H1 (cell line): ENCODE measurements at regions not wholly inside any gene's neighbourhood (a gene's known extent, or its start where the extent isn't known, plus 50 kb on each side); places are given as distances from the start of the nearest gene placed in this dataset.

Experiments
- CTCF ChIA-PET: fragments of 300-600 bp; sonication (Branson Sonifier 250); formaldehyde crosslinking; loops from one replicate; lab custom pipeline; 2021; ENCODE audit not compliant: partially characterized antibody; lab: Charles Lee
- POLR2A ChIA-PET: fragments of 300-600 bp; sonication (Branson Sonifier 250); formaldehyde crosslinking; loops from one replicate; lab custom pipeline; 2021; ENCODE audit warnings: inconsistent platforms; ENCODE audit not compliant: partially characterized antibody; lab: Charles Lee
- DNase-seq, 2 experiments: peaks; one replicate each; pipeline versions ENCODE4 v3.0.0 to v3.0.0-alpha.2; 2010 to 2022; ENCODE audit warnings: low spot score in 2 of 2, low read depth in 1 of 2, mixed read lengths in 1 of 2
- FAIRE-seq: peaks from 2 replicates; lab custom pipeline; 2011; peaks lifted over from hg19 to GRCh38; lab: Jason Lieb, UNC
- H2AFZ ChIP-seq: 2 replicates; pipeline ENCODE4 v1.8.1; 2012; ENCODE audit warnings: low read length, inconsistent platforms
- H2AK5ac ChIP-seq: 2 replicates; pipeline ENCODE4 v1.6.1; 2013; ENCODE audit warnings: low read depth, low read length
- H2BK120ac ChIP-seq: replicated peaks from 2 replicates; pipeline ENCODE3; 2013; ENCODE audit warnings: low read depth, low read length, inconsistent platforms
- H2BK12ac ChIP-seq: 2 replicates; pipeline ENCODE4 v1.6.1; 2013; ENCODE audit warnings: low read depth, low read length
- H2BK15ac ChIP-seq: 2 replicates; pipeline ENCODE4 v1.6.1; 2013; ENCODE audit warnings: low read length
- H2BK20ac ChIP-seq: 2 replicates; pipeline ENCODE4 v1.6.1; 2013; ENCODE audit warnings: low read length
- H2BK5ac ChIP-seq: 2 replicates; pipeline ENCODE4 v1.6.1; 2013; ENCODE audit warnings: low read depth, low read length
- H3K14ac ChIP-seq: 2 replicates; pipeline ENCODE4 v1.6.1; 2013; ENCODE audit warnings: inconsistent platforms; ENCODE audit not compliant: insufficient read length
- H3K18ac ChIP-seq: 2 replicates; pipeline ENCODE4 v1.6.1; 2013; ENCODE audit warnings: low read length; ENCODE audit errors: extremely low read depth
- H3K23ac ChIP-seq: 2 replicates; pipeline ENCODE4 v1.6.1; 2013; ENCODE audit warnings: inconsistent platforms; ENCODE audit not compliant: insufficient read length
- H3K23me2 ChIP-seq: 2 replicates; pipeline ENCODE4 v1.6.1; 2013; ENCODE audit warnings: low read depth, low read length
- H3K27ac ChIP-seq: 2 replicates; pipeline ENCODE4 v1.6.1; 2011; ENCODE audit warnings: low read depth, low read length, inconsistent platforms
- H3K27me3 ChIP-seq, 4 experiments: replicated peaks in 1 of 4; 1 replicate in 1 of 4; 2 replicates in 3 of 4; pipeline versions ENCODE4 v1.6.1 to v1.8.1; 2011 to 2013; ENCODE audit warnings: low read length in 3 of 4, mild to moderate bottlenecking in 3 of 4, inconsistent platforms in 2 of 4, mixed read lengths in 2 of 4, moderate library complexity in 1 of 4; ENCODE audit not compliant: control insufficient read depth in 3 of 4, insufficient read depth in 3 of 4; ENCODE audit errors: extremely low read depth in 1 of 4
- H3K36me3 ChIP-seq, 4 experiments: 2 replicates each; pipeline versions ENCODE4 v1.6.1 to v1.8.1; 2011 to 2013; ENCODE audit warnings: mild to moderate bottlenecking in 4 of 4, low read length in 3 of 4, moderate library complexity in 2 of 4, control low read depth in 1 of 4, inconsistent platforms in 1 of 4; ENCODE audit not compliant: insufficient read depth in 4 of 4, control insufficient read depth in 2 of 4
- H3K4ac ChIP-seq: replicated peaks from 2 replicates; pipeline ENCODE3; 2013; ENCODE audit warnings: low read length, low read depth, mixed read lengths, inconsistent platforms; ENCODE audit not compliant: insufficient read length
- H3K4me1 ChIP-seq, 4 experiments: replicated peaks in 1 of 4; 1 replicate in 1 of 4; 2 replicates in 3 of 4; pipeline versions ENCODE4 v1.6.1 to v1.8.1; 2011 to 2013; ENCODE audit warnings: low read length in 3 of 4, inconsistent platforms in 2 of 4, mixed read lengths in 1 of 4; ENCODE audit not compliant: insufficient read depth in 4 of 4, control insufficient read depth in 3 of 4
- H3K4me2 ChIP-seq, 2 experiments: 2 replicates each; pipeline versions ENCODE4 v1.6.1 to v1.8.1; 2011 to 2013; ENCODE audit warnings: low read depth in 2 of 2, low read length in 2 of 2, control low read depth in 1 of 2, inconsistent platforms in 1 of 2, mild to moderate bottlenecking in 1 of 2; ENCODE audit not compliant: insufficient read depth in 1 of 2
- H3K4me3 ChIP-seq, 4 experiments: fragments of 200-600, 300-600 bp in 1 of 4; sonication (generic), shearing (Covaris generic), sonication (Bioruptor Twin) in 1 of 4; 2 replicates each; pipeline versions ENCODE4 v1.5.1 to v1.8.1; 2011 to 2016; ENCODE audit warnings: low read length in 4 of 4, low read depth in 3 of 4, control low read depth in 2 of 4, inconsistent platforms in 2 of 4, mild to moderate bottlenecking in 2 of 4, mixed read lengths in 1 of 4, moderate library complexity in 1 of 4; ENCODE audit not compliant: insufficient read depth in 2 of 4; ENCODE audit errors: extremely low read depth in 1 of 4
- H3K56ac ChIP-seq: replicated peaks from 2 replicates; pipeline ENCODE3; 2013; ENCODE audit warnings: low read depth, mild to moderate bottlenecking, mixed read lengths, low read length, inconsistent platforms; ENCODE audit not compliant: insufficient read length
- H3K79me1 ChIP-seq: 2 replicates; pipeline ENCODE4 v1.6.1; 2013; ENCODE audit warnings: low read depth, low read length, control low read depth
- H3K79me2 ChIP-seq, 2 experiments: 2 replicates each; pipeline versions ENCODE4 v1.6.1 to v1.8.1; 2012 to 2013; ENCODE audit warnings: low read length in 2 of 2, mild to moderate bottlenecking in 2 of 2, inconsistent platforms in 1 of 2; ENCODE audit not compliant: insufficient read depth in 2 of 2, control insufficient read depth in 1 of 2
- H3K9ac ChIP-seq, 4 experiments: replicated peaks in 1 of 4; 1 replicate in 1 of 4; 2 replicates in 3 of 4; pipeline versions ENCODE4 v1.6.1 to v1.8.1; 2011 to 2013; ENCODE audit warnings: low read depth in 3 of 4, low read length in 3 of 4, control low read depth in 2 of 4, mild to moderate bottlenecking in 2 of 4, moderate library complexity in 2 of 4, inconsistent platforms in 1 of 4; ENCODE audit errors: extremely low read depth in 1 of 4
- H3K9me3 ChIP-seq, 2 experiments: 2 replicates each; pipeline versions ENCODE4 v1.6.1 to v1.8.1; 2012 to 2013; ENCODE audit warnings: mild to moderate bottlenecking in 2 of 2, moderate library complexity in 2 of 2, control low read depth in 1 of 2, inconsistent platforms in 1 of 2, low read depth in 1 of 2, low read length in 1 of 2, mixed read lengths in 1 of 2; ENCODE audit not compliant: insufficient read depth in 2 of 2
- H4K20me1 ChIP-seq, 2 experiments: replicated peaks in 1 of 2; 2 replicates each; pipeline versions ENCODE3 to v1.8.1; 2011 to 2013; ENCODE audit warnings: inconsistent platforms in 2 of 2, low read length in 2 of 2, mild to moderate bottlenecking in 1 of 2; ENCODE audit not compliant: insufficient read depth in 2 of 2, control insufficient read depth in 1 of 2
- H4K5ac ChIP-seq: 2 replicates; pipeline ENCODE4 v1.6.1; 2013; ENCODE audit warnings: low read length, low read depth, mixed read lengths, inconsistent platforms; ENCODE audit not compliant: insufficient read length
- H4K8ac ChIP-seq: 2 replicates; pipeline ENCODE4 v1.8.0; 2013; ENCODE audit warnings: mild to moderate bottlenecking, moderate library complexity, low read length, inconsistent platforms; ENCODE audit not compliant: insufficient read depth; ENCODE audit errors: extremely low read depth
- H4K91ac ChIP-seq: replicated peaks from 2 replicates; pipeline ENCODE3; 2013; ENCODE audit warnings: low read length, mixed read lengths, inconsistent platforms; ENCODE audit not compliant: insufficient read length
- BCL11A ChIP-seq, 2 experiments: IDR thresholded peaks; one replicate each; pipeline ENCODE4 v1.6.1; 2011; ENCODE audit warnings: low read depth in 2 of 2, low read length in 2 of 2, mild to moderate bottlenecking in 2 of 2
- EP300 ChIP-seq, 2 experiments: IDR thresholded peaks; 1 replicate in 1 of 2; 2 replicates in 1 of 2; pipeline ENCODE4 v1.6.1; 2011 to 2012; ENCODE audit warnings: low read depth in 2 of 2, low read length in 2 of 2, mild to moderate bottlenecking in 2 of 2, borderline replicate concordance in 1 of 2, inconsistent platforms in 1 of 2, moderate library complexity in 1 of 2
- GABPA ChIP-seq: IDR thresholded peaks from 2 replicates; pipeline ENCODE4 v1.6.1; 2011; ENCODE audit warnings: mild to moderate bottlenecking, low read length, moderate library complexity, borderline replicate concordance; ENCODE audit not compliant: insufficient read depth
- JUND ChIP-seq: IDR thresholded peaks from 2 replicates; pipeline ENCODE4 v1.6.1; 2011; ENCODE audit warnings: mild to moderate bottlenecking, improper control_type of control experiment, low read length
- NRF1 ChIP-seq: IDR thresholded peaks from 2 replicates; pipeline ENCODE4 v1.6.1; 2011; ENCODE audit warnings: mild to moderate bottlenecking, low read depth, low read length, improper control_type of control experiment
- RNF2 ChIP-seq: fragments of 200-900, 300-1000 bp; sonication (generic); IDR thresholded peaks from 2 replicates; pipeline ENCODE4 v1.7.1; 2016; ENCODE audit warnings: borderline replicate concordance, low read depth, mild to moderate bottlenecking, antibody characterized with exemption, low read length; ENCODE audit not compliant: poor library complexity, severe bottlenecking; ENCODE audit errors: missing control alignments
- WGBS, 2 experiments: shearing (Covaris generic) in 1 of 2; methylation state at CpG; one replicate each; pipeline versions ENCODE4 v1.1.6 to v1.1.7; 2013 to 2015; ENCODE audit warnings: low lambda C conversion rate in 2 of 2, mixed read lengths in 2 of 2, inconsistent platforms in 1 of 2, low coverage in 1 of 2, missing lambda C conversion rate in 1 of 2; ENCODE audit not compliant: insufficient replicate concordance in 2 of 2, insufficient coverage in 1 of 2, insufficient read length in 1 of 2; ENCODE audit errors: extremely low coverage in 1 of 2, missing lambda C conversion rate in 1 of 2; 5-methylcytosine and 5-hydroxymethylcytosine counted together
- TF ChIP-seq, protein P1 (sequence below): IDR thresholded peaks from 2 replicates; pipeline ENCODE4 v1.6.1; 2012; ENCODE audit warnings: low read length, inconsistent platforms
- TF ChIP-seq, protein P2 (sequence below): IDR thresholded peaks from 2 replicates; pipeline ENCODE4 v1.6.1; 2011; ENCODE audit warnings: low read depth, mild to moderate bottlenecking, low read length; ENCODE audit not compliant: insufficient read depth
- TF ChIP-seq, protein P3 (sequence below): IDR thresholded peaks from 2 replicates; pipeline ENCODE4 v1.6.1; 2011; ENCODE audit warnings: low read length, improper control_type of control experiment

DNA sequence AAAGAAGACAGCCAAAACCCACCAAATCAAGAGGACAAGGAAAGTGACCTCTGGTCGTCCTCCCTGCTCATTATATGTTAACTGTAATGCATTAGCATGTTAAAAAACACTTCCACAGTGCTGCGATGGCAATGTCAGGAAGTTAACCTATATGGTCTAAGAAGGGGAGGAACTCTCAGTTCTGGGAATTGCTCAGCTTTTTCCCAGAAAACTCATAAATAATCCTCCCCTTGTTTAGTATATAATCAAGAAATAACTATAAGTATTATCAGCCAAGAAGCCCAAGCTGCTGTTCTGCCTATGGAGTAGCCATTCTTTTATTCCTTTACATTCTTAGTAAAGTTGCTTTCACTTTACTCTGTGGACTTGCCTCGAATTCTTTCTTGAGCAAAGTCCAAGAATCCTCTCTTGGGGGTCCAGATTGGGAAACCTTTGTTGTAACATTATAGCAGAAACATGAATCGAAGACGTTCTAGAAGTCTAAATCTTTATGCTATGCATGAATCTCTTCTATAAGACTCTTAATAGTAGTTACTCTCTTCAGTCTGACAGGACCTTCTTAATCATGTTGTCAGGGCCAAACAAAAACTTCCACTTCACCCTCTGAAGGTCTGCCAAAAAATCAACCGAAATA is 110.0 kb upstream of the VANGL1 start:
- H3K23me2 ChIP-seq, result no peaks in the 10 kb centered on the region; the same call in 1 of the 2 replicates
- DNase-seq (no peak), FAIRE-seq (no peak)
- no peak overlapping the region for H2BK20ac ChIP-seq
- H2AK5ac ChIP-seq, result no peak overlapping the region
- no peak overlapping the region for H3K14ac ChIP-seq
- H3K9me3 ChIP-seq, result no peaks in the 10 kb centered on the region
- no peak overlapping the region for H2BK12ac ChIP-seq
- H4K8ac ChIP-seq, result no peak overlapping the region
- CTCF ChIA-PET, result interaction anchor here (0.8 kb wide), 1 partner anchor 233 kb away, joined by 3 read pairs; no protein-coding TSS in a partner anchor
- H2BK5ac ChIP-seq, result no peak overlapping the region
- no peak overlapping the region for H2BK120ac ChIP-seq
- no peak overlapping the region for H2BK15ac ChIP-seq
- POLR2A ChIA-PET, result no interaction called here
- 69% methylated on average over 6 of the region's 6 CpGs; no CpG with 5 or more reads in 1 of the 2 experiments for WGBS, 2 experiments
- no peak overlapping the region for H3K18ac ChIP-seq
- no peaks in the 10 kb centered on the region for H3K79me2 ChIP-seq
- H4K5ac ChIP-seq, result no peak overlapping the region
- no peaks in the 10 kb centered on the region for H3K27me3 ChIP-seq
- H3K23ac ChIP-seq, result no peak overlapping the region
- no peaks in the 10 kb centered on the region for H3K36me3 ChIP-seq
- H3K4ac ChIP-seq, result no peak overlapping the region
- H3K27ac ChIP-seq, result no peak overlapping the region
- no peaks in the 10 kb centered on the region for H4K20me1 ChIP-seq
- H3K4me2 ChIP-seq, result no peak overlapping the region
- H3K4me3 ChIP-seq, result no peak overlapping the region
- H3K9ac ChIP-seq, result no peak overlapping the region
- H2AFZ ChIP-seq, result no peak overlapping the region
- H3K4me1 ChIP-seq, result peaks cover 0 to 6% (median 1%) of the 10 kb centered on the region in 4 experiments; a peak in 2 of 7 replicates
- H4K91ac ChIP-seq, result no peak overlapping the region
- no peak overlapping the region for H3K56ac ChIP-seq
- no peaks in the 10 kb centered on the region for H3K79me1 ChIP-seq
- TF ChIP-seq, protein P1, sequence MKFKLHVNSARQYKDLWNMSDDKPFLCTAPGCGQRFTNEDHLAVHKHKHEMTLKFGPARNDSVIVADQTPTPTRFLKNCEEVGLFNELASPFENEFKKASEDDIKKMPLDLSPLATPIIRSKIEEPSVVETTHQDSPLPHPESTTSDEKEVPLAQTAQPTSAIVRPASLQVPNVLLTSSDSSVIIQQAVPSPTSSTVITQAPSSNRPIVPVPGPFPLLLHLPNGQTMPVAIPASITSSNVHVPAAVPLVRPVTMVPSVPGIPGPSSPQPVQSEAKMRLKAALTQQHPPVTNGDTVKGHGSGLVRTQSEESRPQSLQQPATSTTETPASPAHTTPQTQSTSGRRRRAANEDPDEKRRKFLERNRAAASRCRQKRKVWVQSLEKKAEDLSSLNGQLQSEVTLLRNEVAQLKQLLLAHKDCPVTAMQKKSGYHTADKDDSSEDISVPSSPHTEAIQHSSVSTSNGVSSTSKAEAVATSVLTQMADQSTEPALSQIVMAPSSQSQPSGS, result no peak
- no peak for TF ChIP-seq NRF1
- TF ChIP-seq GABPA, result no peak
- TF ChIP-seq JUND, result no peak
- TF ChIP-seq, protein P2, sequence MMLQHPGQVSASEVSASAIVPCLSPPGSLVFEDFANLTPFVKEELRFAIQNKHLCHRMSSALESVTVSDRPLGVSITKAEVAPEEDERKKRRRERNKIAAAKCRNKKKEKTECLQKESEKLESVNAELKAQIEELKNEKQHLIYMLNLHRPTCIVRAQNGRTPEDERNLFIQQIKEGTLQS, result no peak
- TF ChIP-seq EP300 (IDR thresholded peaks at IDR 0.05; ENCODE audit: borderline replicate concordance in 1 of 2, low read depth in 2 of 2, low read length in 2 of 2), result no peak
- TF ChIP-seq, protein P3, sequence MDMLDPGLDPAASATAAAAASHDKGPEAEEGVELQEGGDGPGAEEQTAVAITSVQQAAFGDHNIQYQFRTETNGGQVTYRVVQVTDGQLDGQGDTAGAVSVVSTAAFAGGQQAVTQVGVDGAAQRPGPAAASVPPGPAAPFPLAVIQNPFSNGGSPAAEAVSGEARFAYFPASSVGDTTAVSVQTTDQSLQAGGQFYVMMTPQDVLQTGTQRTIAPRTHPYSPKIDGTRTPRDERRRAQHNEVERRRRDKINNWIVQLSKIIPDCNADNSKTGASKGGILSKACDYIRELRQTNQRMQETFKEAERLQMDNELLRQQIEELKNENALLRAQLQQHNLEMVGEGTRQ, result no peak
- TF ChIP-seq BCL11A (IDR thresholded peaks at IDR 0.05; ENCODE audit: low read depth in 2 of 2, low read length in 2 of 2), result no peak
- no peak for TF ChIP-seq RNF2
